ENCODE measurements at regions not wholly inside any gene's neighbourhood (a gene's known extent, or its start where the extent isn't known, plus 50 kb on each side); places are given as distances from the start of the nearest gene placed in this dataset.

DNA sequence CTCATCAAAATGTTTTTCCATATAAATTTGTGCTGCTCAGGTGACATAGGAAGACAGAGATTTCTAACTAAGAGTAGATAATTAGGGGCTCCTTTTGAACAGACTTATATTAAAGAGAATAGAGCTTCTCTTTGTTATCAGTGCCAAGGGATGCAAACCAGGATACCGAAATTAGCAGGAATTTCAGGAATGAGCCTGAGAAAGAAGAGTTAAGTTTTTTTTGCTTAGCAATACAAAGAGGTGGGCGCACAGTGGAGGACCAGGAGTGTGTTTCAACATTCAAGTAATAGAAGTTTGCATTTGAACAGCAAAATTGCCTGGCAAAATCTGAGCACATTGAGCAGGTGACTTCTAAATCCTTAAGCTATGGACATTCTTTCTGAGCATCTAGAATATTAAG is 541.3 kb downstream of the GBA3 start:
- no peak for TF ChIP-seq CTCF (IDR thresholded peaks at IDR 0.05; ENCODE audit: low read depth, low read length)
- no peaks in the 10 kb centered on the region for H3K36me3 ChIP-seq
- H3K4me3 ChIP-seq (ENCODE audit: low read depth, low read length), result no peak overlapping the region
- H3K27me3 ChIP-seq, result no peaks in the 10 kb centered on the region
- H3K9me3 ChIP-seq, result no peaks in the 10 kb centered on the region
- DNase-seq, result no peak
- H3K4me1 ChIP-seq, result peaks cover 25% of the 10 kb centered on the region

DNA sequence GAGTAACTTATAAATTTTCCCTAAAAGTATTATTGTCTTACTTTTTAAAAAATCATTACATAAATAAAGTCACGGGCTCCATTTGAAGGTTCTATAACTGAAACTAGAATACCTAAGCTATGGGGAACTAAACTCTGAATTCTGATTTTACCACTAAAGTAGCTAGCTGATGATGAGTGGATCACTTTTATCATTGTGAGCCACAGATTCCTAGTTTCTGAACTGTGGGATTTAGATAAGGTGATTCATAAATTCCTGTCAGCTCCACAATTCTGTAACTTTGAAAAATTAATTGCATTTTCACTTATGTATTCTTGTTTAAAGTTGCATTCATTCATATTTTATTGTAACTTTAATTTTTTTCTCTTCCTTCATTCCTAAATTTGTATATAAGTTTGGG is 540.9 kb downstream of the GBA3 start:
- DNase-seq, result no peak
- no peaks in the 10 kb centered on the region for H3K27me3 ChIP-seq
- H3K4me3 ChIP-seq (ENCODE audit: low read depth, low read length), result no peak overlapping the region
- no peaks in the 10 kb centered on the region for H3K9me3 ChIP-seq
- no peaks in the 10 kb centered on the region for H3K36me3 ChIP-seq
- TF ChIP-seq CTCF (IDR thresholded peaks at IDR 0.05; ENCODE audit: low read depth, low read length), result no peak
- peaks cover 22% of the 10 kb centered on the region for H3K4me1 ChIP-seq

- TF ChIP-seq CTCF (IDR thresholded peaks at IDR 0.05; ENCODE audit: low read depth, low read length), result no peak
- Histone ChIP-seq H3K4me3 (ENCODE audit: low read depth, low read length) (no peak overlapping the region), H3K36me3 (no peaks in the 10 kb centered on the region), H3K9me3 (no peaks in the 10 kb centered on the region), H3K4me1 (peaks cover 18% of the 10 kb centered on the region), H3K27me3 (no peaks in the 10 kb centered on the region)
- no peak for DNase-seq
Observed at GRCh38 chr4:23232987-23233386, 540.2 kb downstream of the GBA3 start.

GRCh38 chr4:23225564-23225963 is 532.8 kb downstream of the GBA3 start:
- H3K4me3 ChIP-seq (ENCODE audit: low read depth, low read length), result no peak overlapping the region
- no peaks in the 10 kb centered on the region for H3K4me1 ChIP-seq
- TF ChIP-seq CTCF (IDR thresholded peaks at IDR 0.05; ENCODE audit: low read depth, low read length), result no peak
- H3K9me3 ChIP-seq, result no peaks in the 10 kb centered on the region; the same call in 1 of the 2 replicates
- no peaks in the 10 kb centered on the region for H3K36me3 ChIP-seq
- no peak for DNase-seq
- no peaks in the 10 kb centered on the region for H3K27me3 ChIP-seq

- H3K36me3 ChIP-seq, result no peaks in the 10 kb centered on the region
- no peak overlapping the region for H3K4me3 ChIP-seq (ENCODE audit: low read depth, low read length)
- no peak for DNase-seq
- no peaks in the 10 kb centered on the region for H3K27me3 ChIP-seq
- TF ChIP-seq CTCF (IDR thresholded peaks at IDR 0.05; ENCODE audit: low read depth, low read length), result no peak
- no peaks in the 10 kb centered on the region; the same call in 1 of the 2 replicates for H3K9me3 ChIP-seq
- no peaks in the 10 kb centered on the region for H3K4me1 ChIP-seq
Observed at GRCh38 chr4:23224684-23225420, 532.1 kb downstream of the GBA3 start.

DNA sequence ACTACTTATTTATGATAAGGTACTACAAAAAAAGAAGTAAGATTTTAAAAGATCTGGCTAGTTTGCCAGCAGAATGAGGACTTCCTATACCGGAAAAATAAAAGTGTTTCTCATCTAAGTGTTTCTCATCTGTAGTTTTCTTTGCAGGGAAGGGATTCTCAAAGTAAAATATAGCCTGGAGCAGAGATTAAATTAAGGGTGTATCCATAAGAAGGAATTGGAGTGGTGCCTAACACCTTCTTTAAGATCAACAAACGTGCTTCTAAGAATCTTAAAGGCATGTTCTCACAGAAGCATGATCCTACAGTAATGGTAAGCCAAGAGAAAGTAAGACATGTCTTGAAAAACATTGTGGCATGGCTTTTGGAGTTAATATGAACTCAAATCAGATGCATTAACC is 528.2 kb downstream of the GBA3 start:
- DNase-seq, result no peak
- Histone ChIP-seq H3K27me3 (no peaks in the 10 kb centered on the region), H3K4me1 (no peaks in the 10 kb centered on the region), H3K4me3 (ENCODE audit: low read depth, low read length) (no peak overlapping the region), H3K36me3 (no peaks in the 10 kb centered on the region), H3K9me3 (no peaks in the 10 kb centered on the region; the same call in 1 of the 2 replicates)
- no peak for TF ChIP-seq CTCF (IDR thresholded peaks at IDR 0.05; ENCODE audit: low read depth, low read length)

Measured in BE2C (cell line).